C4-2B (cell line): ENCODE measurements at regions not wholly inside any gene's neighbourhood (a gene's known extent, or its start where the extent isn't known, plus 50 kb on each side); places are given as distances from the start of the nearest gene placed in this dataset.

ENCODE experiments used
- ZFX ChIP-seq: fragments of 450-650 bp; IDR thresholded peaks from 2 replicates; pipeline ENCODE4 v1.6.1; 2017
- TF ChIP-seq, protein P1 (sequence below): fragments of 450-650 bp; conservative IDR thresholded peaks from 2 replicates; pipeline ENCODE4 v1.5.1; 2017; ENCODE audit warnings: mild to moderate bottlenecking

DNA sequence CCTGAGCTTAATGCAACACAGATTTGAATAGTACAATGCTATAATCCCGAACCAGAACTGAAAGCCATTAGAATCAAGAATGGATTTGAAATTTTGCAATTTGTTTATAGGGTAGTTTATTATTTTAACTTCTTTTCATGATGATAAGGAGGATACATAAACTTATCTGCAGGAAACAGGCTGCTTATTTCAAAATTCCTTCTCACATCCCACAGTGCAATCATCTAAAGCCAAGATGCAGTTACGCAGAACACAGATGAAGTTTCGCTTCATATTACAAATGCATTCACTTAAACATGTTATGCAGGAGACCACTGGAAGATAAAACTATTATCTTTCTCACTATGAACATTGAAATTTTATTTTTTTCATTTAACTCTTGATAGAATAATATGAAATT lies 1019.6 kb downstream of the PLA2G4A start:
- TF ChIP-seq, protein P1, sequence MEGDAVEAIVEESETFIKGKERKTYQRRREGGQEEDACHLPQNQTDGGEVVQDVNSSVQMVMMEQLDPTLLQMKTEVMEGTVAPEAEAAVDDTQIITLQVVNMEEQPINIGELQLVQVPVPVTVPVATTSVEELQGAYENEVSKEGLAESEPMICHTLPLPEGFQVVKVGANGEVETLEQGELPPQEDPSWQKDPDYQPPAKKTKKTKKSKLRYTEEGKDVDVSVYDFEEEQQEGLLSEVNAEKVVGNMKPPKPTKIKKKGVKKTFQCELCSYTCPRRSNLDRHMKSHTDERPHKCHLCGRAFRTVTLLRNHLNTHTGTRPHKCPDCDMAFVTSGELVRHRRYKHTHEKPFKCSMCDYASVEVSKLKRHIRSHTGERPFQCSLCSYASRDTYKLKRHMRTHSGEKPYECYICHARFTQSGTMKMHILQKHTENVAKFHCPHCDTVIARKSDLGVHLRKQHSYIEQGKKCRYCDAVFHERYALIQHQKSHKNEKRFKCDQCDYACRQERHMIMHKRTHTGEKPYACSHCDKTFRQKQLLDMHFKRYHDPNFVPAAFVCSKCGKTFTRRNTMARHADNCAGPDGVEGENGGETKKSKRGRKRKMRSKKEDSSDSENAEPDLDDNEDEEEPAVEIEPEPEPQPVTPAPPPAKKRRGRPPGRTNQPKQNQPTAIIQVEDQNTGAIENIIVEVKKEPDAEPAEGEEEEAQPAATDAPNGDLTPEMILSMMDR, result no peak
- no peak for TF ChIP-seq ZFX
